ENCODE measurements at regions not wholly inside any gene's neighbourhood (a gene's known extent, or its start where the extent isn't known, plus 50 kb on each side); places are given as distances from the start of the nearest gene placed in this dataset.

- Histone ChIP-seq H3K27me3 (no peaks in the 10 kb centered on the region), H3K9me3 (no peaks in the 10 kb centered on the region), H3K4me1 (no peaks in the 10 kb centered on the region), H3K27ac (no peak overlapping the region), H3K36me3 (ENCODE audit: low read depth, missing control alignments) (no peaks in the 10 kb centered on the region), H3K4me3 (no peak overlapping the region)
- TF ChIP-seq CTCF (IDR thresholded peaks at IDR 0.05) (no peak), POLR2A (IDR thresholded peaks at IDR 0.05) (no peak)
- intact Hi-C loops (cut with DNase I; ENCODE audit: low total_unique reads): no loop called here
- 87 to 88% methylated on average over 5 of the region's 5 CpGs for WGBS, 2 donors
- no peak for DNase-seq
These were observed 95.1 kb downstream of the TBX19 start for GRCh38 chr1:168375566-168376300.

GRCh38 chr1:168374566-168374965, 93.9 kb downstream of the TBX19 start:
- 84 to 90% methylated on average over 3 of the region's 3 CpGs for WGBS, 2 donors
- DNase-seq: no peak
- Histone ChIP-seq H3K4me3 (no peak overlapping the region), H3K27ac (no peak overlapping the region), H3K27me3 (no peaks in the 10 kb centered on the region), H3K36me3 (ENCODE audit: low read depth, missing control alignments) (no peaks in the 10 kb centered on the region), H3K9me3 (no peaks in the 10 kb centered on the region), H3K4me1 (no peaks in the 10 kb centered on the region)
- intact Hi-C loops (cut with DNase I; ENCODE audit: low total_unique reads): no loop called here
- TF ChIP-seq CTCF (IDR thresholded peaks at IDR 0.05): no peak
- no peak for TF ChIP-seq POLR2A (IDR thresholded peaks at IDR 0.05)

GRCh38 chr1:168373869-168374268, 93.2 kb downstream of the TBX19 start:
- WGBS, 2 donors: 48 to 64% methylated on average over 5 of the region's 5 CpGs
- H3K27ac ChIP-seq: no peak overlapping the region

GRCh38 chr1:168372861-168373371, 92.2 kb downstream of the TBX19 start:
- Histone ChIP-seq H3K4me1 (no peaks in the 10 kb centered on the region), H3K27me3 (no peaks in the 10 kb centered on the region), H3K36me3 (ENCODE audit: low read depth, missing control alignments) (no peaks in the 10 kb centered on the region), H3K27ac (no peak overlapping the region), H3K9me3 (no peaks in the 10 kb centered on the region), H3K4me3 (no peak overlapping the region)
- WGBS, 2 donors: 59 to 66% methylated on average over 7 of the region's 7 CpGs
- TF ChIP-seq CTCF (IDR thresholded peaks at IDR 0.05) (no peak), POLR2A (IDR thresholded peaks at IDR 0.05) (no peak)
- DNase-seq: no peak
- intact Hi-C loops (cut with DNase I; ENCODE audit: low total_unique reads): no loop called here

More at GRCh38 chr1:168373869-168374268, 93.2 kb downstream of the TBX19 start:
- peak; percentile 56 for DNase-seq
- Histone ChIP-seq H3K4me1 (no peaks in the 10 kb centered on the region), H3K9me3 (no peaks in the 10 kb centered on the region), H3K36me3 (ENCODE audit: low read depth, missing control alignments) (no peaks in the 10 kb centered on the region), H3K27me3 (no peaks in the 10 kb centered on the region), H3K4me3 (no peak overlapping the region)
- intact Hi-C loops (cut with DNase I; ENCODE audit: low total_unique reads): no loop called here
- TF ChIP-seq CTCF (IDR thresholded peaks at IDR 0.05) (no peak), POLR2A (IDR thresholded peaks at IDR 0.05) (no peak)

GRCh38 chr1:168372307-168372706, 91.6 kb downstream of the TBX19 start:
- TF ChIP-seq CTCF (IDR thresholded peaks at IDR 0.05): no peak
- no peak for TF ChIP-seq POLR2A (IDR thresholded peaks at IDR 0.05)
- WGBS, 2 donors: 64% methylated on average over 4 of the region's 4 CpGs
- DNase-seq: no peak
- Histone ChIP-seq H3K9me3 (no peaks in the 10 kb centered on the region), H3K27me3 (no peaks in the 10 kb centered on the region), H3K36me3 (ENCODE audit: low read depth, missing control alignments) (no peaks in the 10 kb centered on the region), H3K4me1 (no peaks in the 10 kb centered on the region), H3K27ac (no peak overlapping the region), H3K4me3 (no peak overlapping the region)
- intact Hi-C loops (cut with DNase I; ENCODE audit: low total_unique reads): no loop called here

All from testis (tissue), 2 donors.